OCI-LY1 (cell line): ENCODE measurements at regions not wholly inside any gene's neighbourhood (a gene's known extent, or its start where the extent isn't known, plus 50 kb on each side); places are given as distances from the start of the nearest gene placed in this dataset.

Source experiments
- H2AFZ ChIP-seq: fragments of 200-600 bp; sonication (generic), shearing (Covaris generic); 2 replicates; pipeline ENCODE4 v1.6.0; 2014; ENCODE audit warnings: antibody characterized with exemption, mild to moderate bottlenecking, low read length
- H3F3A ChIP-seq: fragments of 200-600 bp; sonication (generic), shearing (Covaris generic); 2 replicates; pipeline ENCODE4 v1.6.0; 2014; ENCODE audit warnings: mild to moderate bottlenecking, antibody characterized with exemption, low read length, moderate library complexity; ENCODE audit not compliant: insufficient read depth
- H3K27ac ChIP-seq: fragments of 200-600 bp; sonication (generic); 2 replicates; pipeline ENCODE4 v1.5.1; 2014; ENCODE audit warnings: low read length, mixed run types, mild to moderate bottlenecking, low read depth; ENCODE audit not compliant: poor library complexity, severe bottlenecking
- H3K27me3 ChIP-seq: fragments of 200-600 bp; sonication (generic); 2 replicates; pipeline ENCODE4 v1.6.0; 2014; ENCODE audit warnings: antibody characterized with exemption, mild to moderate bottlenecking, low read length, moderate library complexity; ENCODE audit not compliant: insufficient read depth
- H3K36me3 ChIP-seq: fragments of 200-600 bp; sonication (generic); 2 replicates; pipeline ENCODE4 v1.6.1; 2014; ENCODE audit warnings: mild to moderate bottlenecking, antibody characterized with exemption, low read length, moderate library complexity, mixed read lengths; ENCODE audit not compliant: insufficient read depth
- H3K4me1 ChIP-seq: fragments of 200-600 bp; sonication (generic); 2 replicates; pipeline ENCODE4 v1.5.1; 2014; ENCODE audit warnings: mild to moderate bottlenecking, low read length, moderate library complexity; ENCODE audit not compliant: insufficient read depth, severe bottlenecking
- H3K4me2 ChIP-seq: fragments of 200-600 bp; sonication (generic), shearing (Covaris generic); 2 replicates; pipeline ENCODE4 v1.6.1; 2014; ENCODE audit warnings: low read length
- H3K4me3 ChIP-seq: fragments of 200-600 bp; sonication (generic); 2 replicates; pipeline ENCODE4 v1.5.1; 2014; ENCODE audit warnings: low read length, low read depth, mild to moderate bottlenecking, mixed read lengths; ENCODE audit not compliant: poor library complexity, severe bottlenecking
- H3K79me2 ChIP-seq: fragments of 200-600 bp; shearing (Covaris generic); 2 replicates; pipeline ENCODE4 v1.6.1; 2016; ENCODE audit warnings: mixed run types, low read length, mixed read lengths; ENCODE audit not compliant: insufficient read depth
- H3K9ac ChIP-seq: fragments of 200-600 bp; sonication (generic), shearing (Covaris generic); 2 replicates; pipeline ENCODE4 v1.6.1; 2014; ENCODE audit warnings: mild to moderate bottlenecking, low read length, mixed read lengths
- H3K9me2 ChIP-seq: fragments of 200-600 bp; sonication (generic), shearing (Covaris generic); 2 replicates; pipeline ENCODE4 v1.6.1; 2014; ENCODE audit warnings: low read depth, mild to moderate bottlenecking, low read length, mixed read lengths
- H3K9me3 ChIP-seq: fragments of 200-600 bp; shearing (Covaris generic); 2 replicates; pipeline ENCODE4 v1.6.1; 2014; ENCODE audit warnings: low read length, mixed read lengths
- H4K20me1 ChIP-seq: fragments of 200-600 bp; sonication (generic), shearing (Covaris generic); 2 replicates; pipeline ENCODE4 v1.6.0; 2016; ENCODE audit warnings: mild to moderate bottlenecking, low read length; ENCODE audit not compliant: insufficient read depth
- CTCF ChIP-seq: fragments of 200-600 bp; sonication (generic), shearing (Covaris generic); IDR thresholded peaks from 2 replicates; pipeline ENCODE4 v1.5.1; 2017; ENCODE audit warnings: mild to moderate bottlenecking, antibody characterized with exemption, low read length, moderate library complexity, mixed read lengths
- EZH2 ChIP-seq: fragments of 200-600 bp; sonication (generic), shearing (Covaris generic); IDR thresholded peaks from 2 replicates; pipeline ENCODE4 v1.8.0; 2017; ENCODE audit warnings: borderline replicate concordance, mixed run types, mild to moderate bottlenecking, antibody characterized with exemption, low read length, moderate library complexity, mixed read lengths

- no peaks in the 10 kb centered on the region for H4K20me1 ChIP-seq
- no peaks in the 10 kb centered on the region for H3F3A ChIP-seq
- H3K9me3 ChIP-seq, result no peaks in the 10 kb centered on the region
- H3K9me2 ChIP-seq, result no peaks in the 10 kb centered on the region
- no peaks in the 10 kb centered on the region for H3K36me3 ChIP-seq
- H3K9ac ChIP-seq, result no peak overlapping the region
- H3K27me3 ChIP-seq, result no peaks in the 10 kb centered on the region
- no peaks in the 10 kb centered on the region for H3K79me2 ChIP-seq
- no peak overlapping the region for H3K4me3 ChIP-seq
- no peak overlapping the region for H3K27ac ChIP-seq
- H2AFZ ChIP-seq, result no peak overlapping the region
- no peaks in the 10 kb centered on the region for H3K4me1 ChIP-seq
- no peak overlapping the region for H3K4me2 ChIP-seq
- TF ChIP-seq CTCF, result no peak
- no peak for TF ChIP-seq EZH2
Observed at GRCh38 chr16:65825191-65825856, 541.2 kb upstream of the CDH5 start.

DNA sequence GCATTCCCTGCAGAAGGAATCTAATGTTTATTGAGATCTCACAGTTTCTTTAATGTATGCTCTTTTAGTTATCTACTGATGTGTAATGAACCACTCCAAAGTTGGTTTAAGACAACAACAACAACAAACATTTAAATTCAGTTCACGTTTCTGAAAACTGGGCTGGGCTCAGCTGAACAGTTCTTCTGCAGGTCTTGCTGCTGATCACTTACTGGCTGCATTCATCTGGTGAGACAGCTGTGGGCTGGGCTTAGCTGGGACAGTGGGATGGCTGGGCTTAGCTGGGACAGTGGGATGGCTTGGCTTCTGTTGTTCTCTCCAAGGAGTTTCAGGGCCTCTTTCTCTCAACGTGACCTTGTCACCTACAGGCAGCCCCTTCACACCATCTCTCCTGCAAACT, 544.3 kb upstream of the CDH5 start:
- Histone ChIP-seq H3K9me3 (no peaks in the 10 kb centered on the region), H3K36me3 (no peaks in the 10 kb centered on the region), H2AFZ (no peak overlapping the region), H3F3A (no peaks in the 10 kb centered on the region), H3K27ac (no peak overlapping the region), H3K4me2 (no peak overlapping the region), H3K79me2 (no peaks in the 10 kb centered on the region), H3K9me2 (no peaks in the 10 kb centered on the region), H3K9ac (no peak overlapping the region), H3K4me1 (no peaks in the 10 kb centered on the region), H4K20me1 (no peaks in the 10 kb centered on the region), H3K27me3 (no peaks in the 10 kb centered on the region), H3K4me3 (no peak overlapping the region)
- TF ChIP-seq CTCF, result no peak
- TF ChIP-seq EZH2, result no peak

DNA sequence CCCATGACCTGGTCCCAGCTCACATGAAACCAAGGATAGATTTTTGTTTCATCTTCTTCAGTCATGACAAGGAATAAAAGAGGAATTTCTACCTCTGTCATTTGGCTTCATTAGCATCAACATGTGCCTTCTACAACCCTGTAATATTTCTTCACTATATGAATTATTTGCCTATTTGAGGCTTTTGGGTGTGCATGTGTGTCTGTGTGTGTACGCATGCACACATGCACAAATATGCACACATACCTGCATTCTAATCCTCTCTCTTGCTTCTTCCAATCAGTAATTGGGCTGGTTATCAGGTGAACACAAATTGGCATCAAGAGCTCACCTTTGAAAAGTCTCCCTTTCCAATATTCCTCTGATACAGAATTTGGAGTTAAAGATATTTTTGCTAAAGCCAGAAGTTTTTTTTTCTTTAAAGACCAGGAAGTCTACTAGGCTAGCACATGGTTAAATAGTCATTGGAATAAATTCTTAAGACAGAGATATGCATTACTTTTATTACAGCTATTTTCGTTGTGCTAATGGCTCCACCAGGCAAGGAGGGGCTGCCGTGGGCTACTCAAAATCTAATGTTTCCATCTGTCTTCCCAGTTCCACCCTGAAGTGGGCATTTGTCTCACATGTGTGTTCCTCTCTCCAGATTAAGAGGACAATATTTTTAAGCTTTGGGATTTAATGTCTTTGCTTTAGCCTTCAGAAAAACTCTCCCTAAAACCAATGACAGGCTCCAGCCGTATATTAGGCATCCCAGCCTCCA, 547.2 kb upstream of the CDH5 start:
- H3K4me3 ChIP-seq, result no peak overlapping the region
- no peaks in the 10 kb centered on the region for H3K79me2 ChIP-seq
- H3K9ac ChIP-seq, result no peak overlapping the region
- no peaks in the 10 kb centered on the region for H3K9me2 ChIP-seq
- no peak overlapping the region for H3K27ac ChIP-seq
- H3K9me3 ChIP-seq, result no peaks in the 10 kb centered on the region
- TF ChIP-seq CTCF (no peak), EZH2 (no peak)
- no peaks in the 10 kb centered on the region for H3K36me3 ChIP-seq
- H3K4me2 ChIP-seq, result no peak overlapping the region
- no peak overlapping the region for H2AFZ ChIP-seq
- no peaks in the 10 kb centered on the region for H3F3A ChIP-seq
- H3K27me3 ChIP-seq, result no peaks in the 10 kb centered on the region
- no peaks in the 10 kb centered on the region for H3K4me1 ChIP-seq
- H4K20me1 ChIP-seq, result no peaks in the 10 kb centered on the region
